Hematopoietic multipotent progenitor cell treated with erythropoietin and hydrocortisone succinate and interleukin-3 and kit ligand, for 15 days (in vitro differentiated cells): ENCODE measurements at regions not wholly inside any gene's neighbourhood (a gene's known extent, or its start where the extent isn't known, plus 50 kb on each side); places are given as distances from the start of the nearest gene placed in this dataset.

Experiments used
- DNase-seq: peaks from one replicate; pipeline ENCODE4 v3.0.0-alpha.2; 2015; ENCODE audit warnings: low spot score

DNA sequence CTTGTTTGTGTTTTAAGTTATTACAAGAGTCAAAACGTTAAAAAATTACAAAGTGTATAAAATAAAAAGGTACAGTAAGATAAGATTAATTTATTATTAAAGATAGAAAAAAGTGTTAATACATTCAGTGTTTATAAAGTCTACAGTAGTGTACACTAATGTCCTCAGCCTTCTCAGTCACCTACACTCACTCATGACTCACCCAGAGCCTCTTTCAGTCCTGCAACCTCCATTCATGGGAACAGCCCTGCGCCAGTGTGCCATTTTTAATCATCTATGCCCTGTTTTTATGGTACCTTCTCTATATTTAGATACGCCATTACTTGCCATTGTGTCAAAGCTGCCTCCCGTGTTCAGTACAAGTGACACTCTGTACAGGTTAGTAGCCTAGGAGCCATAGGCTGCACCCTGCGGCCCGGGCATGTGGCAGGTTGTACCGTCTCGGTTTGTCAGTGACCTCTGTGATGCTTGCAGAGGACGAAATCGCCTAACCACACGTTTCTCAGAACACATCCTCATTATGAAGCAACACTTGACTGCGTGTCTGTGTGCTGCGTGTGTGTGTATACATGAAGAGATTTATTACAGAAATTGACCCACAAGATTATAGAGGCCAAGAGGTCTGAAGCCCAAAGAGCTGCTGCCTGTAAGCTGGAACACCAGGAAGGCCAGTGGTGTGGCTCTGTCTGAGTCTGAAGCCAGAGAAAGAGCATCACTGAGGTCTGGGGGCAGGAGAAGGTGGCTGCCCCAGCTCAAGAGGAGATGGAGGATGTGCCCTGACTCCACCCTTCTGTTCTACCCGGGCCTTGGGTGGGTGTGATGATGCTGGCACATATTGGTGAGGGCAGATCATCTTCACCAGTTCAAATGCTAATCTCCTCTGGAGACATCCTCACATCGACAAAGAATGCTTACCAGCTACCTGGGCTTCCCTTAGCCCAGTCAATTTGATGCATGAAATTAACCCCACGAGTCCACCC lies 116.6 kb upstream of the C14orf180 start:
- no peak for DNase-seq

DNA sequence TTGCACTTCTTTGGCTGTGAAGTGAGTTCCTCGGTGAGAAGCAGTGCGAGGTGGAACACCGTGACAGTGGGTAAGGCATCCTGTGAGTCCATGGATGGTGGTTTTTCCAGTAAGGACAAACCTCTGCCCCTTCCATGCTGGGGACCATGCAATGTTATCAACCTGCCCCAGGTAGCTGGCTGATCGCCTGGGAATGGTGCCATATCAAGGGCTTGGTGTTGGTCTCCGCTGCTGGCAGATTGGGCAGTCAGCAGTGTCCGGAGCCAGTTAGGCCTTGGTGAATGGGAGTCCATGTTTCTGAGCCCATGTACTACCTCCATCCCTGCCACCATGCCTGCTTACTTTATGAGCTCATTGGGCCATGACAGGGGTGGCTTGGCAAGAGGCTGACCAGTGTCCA lies 114.7 kb upstream of the C14orf180 start:
- no peak for DNase-seq

GRCh38 chr14:104465482-104466390 lies 113.8 kb upstream of the C14orf180 start:
- no peak for DNase-seq

GRCh38 chr14:104467236-104467635 lies 112.3 kb upstream of the C14orf180 start:
- no peak for DNase-seq

DNA sequence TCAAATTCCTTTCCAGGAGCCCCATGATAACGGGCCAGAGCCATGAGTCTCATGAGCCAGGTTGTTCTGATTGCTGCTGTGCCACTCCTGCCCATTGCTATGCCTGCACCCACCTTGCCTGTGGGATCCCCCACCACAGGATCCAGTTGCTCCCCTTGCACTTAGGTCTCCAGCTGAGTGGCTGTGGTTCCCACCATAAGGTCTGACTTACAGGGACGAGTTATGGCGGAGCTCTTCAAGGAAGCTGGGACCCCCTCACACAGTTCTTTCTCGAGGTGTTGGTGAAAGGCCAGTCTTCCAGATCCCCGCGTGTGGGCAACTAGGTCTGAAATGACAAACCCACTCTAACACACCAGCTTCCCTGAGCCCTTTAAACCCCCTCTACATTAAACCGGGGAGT lies 111.9 kb upstream of the C14orf180 start:
- no peak for DNase-seq

DNA sequence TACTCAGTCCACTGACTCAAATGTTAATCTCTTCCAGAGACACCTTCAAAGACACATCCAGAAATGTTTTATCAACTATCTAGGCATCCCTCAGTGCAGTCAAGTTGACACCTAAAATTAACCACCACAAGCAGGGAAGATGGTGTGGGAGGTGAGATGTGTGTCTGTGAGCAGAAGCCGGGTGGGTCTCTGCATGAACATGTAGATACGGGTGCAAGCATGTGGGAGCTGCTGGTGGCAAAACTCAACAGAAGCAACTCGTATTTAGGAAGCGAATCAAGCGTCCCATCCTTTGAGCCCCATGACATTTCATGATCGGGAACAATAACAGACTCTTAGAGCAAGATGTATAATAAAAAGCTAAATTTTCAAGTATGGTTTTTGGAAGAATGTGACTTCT lies 110.0 kb upstream of the C14orf180 start:
- no peak for DNase-seq

GRCh38 chr14:104470588-104470987 lies 109.0 kb upstream of the C14orf180 start:
- DNase-seq, result no peak

- no peak for DNase-seq
These were observed 108.5 kb upstream of the C14orf180 start for GRCh38 chr14:104471114-104471513.

GRCh38 chr14:104472073-104472472 lies 107.5 kb upstream of the C14orf180 start:
- DNase-seq, result no peak

GRCh38 chr14:104472536-104473243 lies 106.9 kb upstream of the C14orf180 start:
- no peak for DNase-seq

- DNase-seq, result no peak
These were observed 106.4 kb upstream of the C14orf180 start for GRCh38 chr14:104473244-104473565.

- DNase-seq, result no peak
These were observed 105.7 kb upstream of the C14orf180 start for GRCh38 chr14:104473649-104474494.

DNA sequence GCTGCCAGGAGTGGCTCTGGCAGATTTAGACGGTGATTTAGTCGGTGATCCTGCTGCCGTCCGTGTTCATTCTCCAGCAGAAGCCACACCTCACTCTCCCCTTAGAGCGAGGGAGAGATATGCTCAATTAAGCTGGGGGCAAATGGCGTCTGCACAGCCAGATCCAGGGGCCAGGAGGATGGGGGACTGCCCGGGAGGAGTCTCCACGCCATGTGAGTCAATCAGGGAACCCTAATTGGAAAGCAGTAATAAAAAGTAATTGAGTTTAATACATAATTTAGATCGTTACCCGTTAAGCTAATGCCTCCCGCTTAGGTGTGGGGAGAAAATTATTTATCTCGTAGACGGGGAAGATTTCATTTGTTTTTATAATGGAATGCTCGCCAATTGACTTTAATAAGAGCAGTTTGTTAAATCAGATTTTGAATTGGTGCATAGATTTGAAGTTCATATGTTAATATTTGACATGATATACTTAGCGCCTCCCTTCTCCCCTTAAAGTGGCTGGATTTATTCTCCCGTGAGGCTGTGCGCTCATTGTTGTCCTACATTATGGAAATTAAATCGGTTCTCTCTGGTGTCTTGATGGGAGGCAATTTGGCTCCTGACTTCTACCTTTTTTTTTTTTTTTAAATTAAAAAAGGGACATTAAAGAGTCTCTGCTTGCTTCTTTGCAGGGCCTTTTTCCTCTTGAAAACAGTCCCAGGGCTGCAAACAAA lies 104.9 kb upstream of the C14orf180 start:
- no peak for DNase-seq

DNA sequence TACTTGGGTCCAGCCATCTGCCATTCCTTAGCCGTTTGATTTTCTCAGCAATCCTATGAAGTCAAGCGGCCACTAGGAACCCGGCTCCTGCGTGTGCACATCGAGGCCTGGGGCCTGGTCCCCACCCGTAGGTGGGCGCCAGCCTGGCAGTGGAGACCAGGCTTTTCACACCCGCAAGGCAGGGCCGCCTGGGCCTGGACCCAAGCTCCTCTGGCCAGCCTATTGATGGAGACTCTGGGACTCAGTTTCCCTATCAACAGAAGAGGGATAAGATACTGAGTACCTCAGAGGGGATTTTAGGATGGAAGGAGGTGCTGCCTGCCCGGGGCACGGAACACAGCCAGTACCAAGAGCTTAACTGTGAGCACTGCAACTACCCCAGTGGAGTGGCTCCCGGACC lies 104.3 kb upstream of the C14orf180 start:
- no peak for DNase-seq

DNA sequence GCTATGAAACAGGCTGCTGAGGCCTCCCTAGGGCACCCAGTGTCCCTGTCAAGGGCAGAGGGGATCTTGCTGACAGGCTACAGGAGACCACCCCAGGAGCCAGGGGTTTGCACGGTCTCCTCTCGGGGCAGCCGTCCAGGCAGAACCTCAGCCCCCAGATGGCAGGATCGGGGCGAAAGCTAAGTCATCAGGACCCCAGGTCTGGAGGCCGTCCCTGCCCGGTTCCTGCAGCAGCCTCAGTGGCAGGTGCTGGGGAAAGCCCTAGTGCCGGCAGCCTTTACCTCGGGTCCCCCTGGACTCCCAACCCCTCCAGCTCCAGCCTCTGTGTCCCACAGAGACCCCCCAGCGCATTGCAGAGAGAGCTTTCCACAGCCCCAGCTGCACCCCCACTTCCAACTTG lies 103.8 kb upstream of the C14orf180 start:
- DNase-seq, result no peak

DNA sequence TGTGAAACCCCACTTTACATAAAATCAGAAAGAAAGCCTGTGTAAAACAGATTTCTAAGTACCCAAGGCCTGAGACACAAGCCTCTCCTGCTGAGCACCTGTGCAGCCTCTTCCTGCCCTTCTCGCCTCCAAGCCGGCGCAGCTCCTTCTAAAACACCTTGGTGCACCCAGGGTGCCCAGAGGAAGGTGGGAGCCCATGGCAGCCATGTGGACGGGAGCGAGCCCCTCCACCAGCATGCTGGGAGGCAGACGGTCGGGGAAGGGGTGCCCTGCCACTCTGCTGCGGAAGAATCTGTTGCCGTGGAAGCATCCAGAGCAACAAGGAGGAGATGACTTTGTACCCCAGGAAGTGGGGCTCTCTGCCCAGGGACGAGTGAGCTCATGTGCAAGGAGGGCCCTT lies 103.1 kb upstream of the C14orf180 start:
- DNase-seq, result no peak

DNA sequence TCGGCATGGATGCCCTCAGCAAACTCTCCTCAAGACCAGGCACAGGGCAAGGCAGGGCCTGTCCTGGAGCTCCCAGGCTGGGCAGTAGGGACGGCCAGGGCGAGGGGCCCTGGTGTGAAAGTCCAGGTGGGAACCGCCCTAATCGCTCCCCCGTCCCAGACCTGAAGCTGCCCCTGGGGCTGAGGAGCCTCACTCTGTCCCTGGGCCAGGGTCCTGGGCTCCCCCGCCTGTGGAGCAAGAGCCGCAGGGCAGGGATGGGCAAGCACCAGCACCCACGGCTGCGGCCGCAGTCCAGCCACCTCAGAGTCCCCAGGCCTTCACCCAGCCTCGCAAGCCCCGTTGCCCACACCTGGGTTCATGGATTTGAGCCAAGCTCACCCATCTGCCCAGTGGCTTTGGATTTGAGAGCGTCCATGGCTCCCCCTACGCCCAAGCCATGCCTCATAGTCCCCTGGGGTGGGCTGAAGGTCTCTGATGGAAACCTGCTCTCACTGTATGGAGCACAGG lies 102.4 kb upstream of the C14orf180 start:
- no peak for DNase-seq

DNA sequence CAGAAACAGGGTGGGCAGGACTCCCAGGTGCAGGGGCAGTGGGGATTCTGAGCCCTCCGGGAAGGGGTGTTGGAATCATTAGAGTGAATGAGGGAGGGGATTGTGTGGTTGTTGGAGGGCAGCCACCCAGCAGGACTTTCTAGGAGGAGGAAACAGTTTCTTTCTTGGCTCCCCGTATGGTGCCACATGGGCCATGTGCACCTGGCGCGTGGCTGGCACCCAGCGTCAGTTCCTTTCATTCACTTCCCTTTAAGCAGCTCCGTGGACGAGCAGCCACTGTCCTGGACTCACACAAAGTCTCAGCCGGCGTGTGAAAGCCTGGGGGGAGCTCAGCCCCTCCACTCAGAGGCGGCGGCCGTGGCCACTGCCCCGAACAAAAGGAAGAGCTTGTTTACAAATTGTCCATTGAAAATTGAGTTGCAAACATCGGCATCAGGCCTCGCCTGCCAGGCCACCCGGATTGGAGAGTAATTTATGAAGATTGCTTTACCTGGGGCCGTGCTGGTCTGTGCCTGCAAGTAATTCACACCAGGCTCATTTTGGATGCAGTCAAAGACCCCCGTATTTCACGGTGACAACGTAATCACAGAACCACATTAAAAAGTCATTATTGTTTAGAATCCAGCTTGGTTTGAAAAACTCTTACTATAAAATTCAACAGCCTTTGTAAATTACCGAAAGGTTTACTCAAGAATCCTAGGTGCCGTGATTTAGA lies 101.7 kb upstream of the C14orf180 start:
- no peak for DNase-seq

DNA sequence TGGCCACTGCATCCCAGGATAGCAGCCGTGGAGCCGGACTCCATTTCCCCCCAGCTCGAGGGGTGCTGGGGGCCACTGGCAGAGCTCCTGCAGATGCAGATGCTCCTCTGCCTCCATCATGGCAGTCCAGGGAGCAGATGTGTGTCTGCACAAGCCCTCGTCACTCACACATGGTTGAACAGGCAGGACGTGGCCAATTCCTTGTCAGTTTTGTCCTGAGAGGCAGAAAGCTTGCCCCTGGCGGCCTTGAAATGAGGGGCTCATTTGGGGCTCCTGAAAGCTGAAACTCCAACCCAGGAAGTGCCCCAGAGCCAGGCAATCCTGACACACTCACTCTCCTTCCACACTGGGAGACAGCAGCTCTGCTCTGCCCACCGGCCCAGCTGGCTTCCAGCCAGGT lies 100.9 kb upstream of the C14orf180 start:
- DNase-seq, result no peak

GRCh38 chr14:104479901-104480300 lies 99.7 kb upstream of the C14orf180 start:
- no peak for DNase-seq
